Smooth muscle cell (in vitro differentiated cells): ENCODE measurements at regions not wholly inside any gene's neighbourhood (a gene's known extent, or its start where the extent isn't known, plus 50 kb on each side); places are given as distances from the start of the nearest gene placed in this dataset.
A peak's percentile ranks its signal among the peaks of the same experiment; 100 is the strongest.

Experiments used
- DNase-seq: peaks from one replicate; lab custom pipeline; 2025; ENCODE audit not compliant: unreplicated experiment; lab: John Stamatoyannopoulos, UW
- H2AFZ ChIP-seq: fragments of 200-600 bp; sonication (generic); 2 replicates; pipeline ENCODE4 v1.6.0; 2016; ENCODE audit warnings: antibody characterized with exemption, low read depth, mild to moderate bottlenecking
- H3F3A ChIP-seq: fragments of 200-600 bp; sonication (generic); 2 replicates; pipeline ENCODE4 v1.6.0; 2017; ENCODE audit warnings: antibody characterized with exemption, low read depth
- H3K27ac ChIP-seq: fragments of 200-600 bp; sonication (generic); 2 replicates; pipeline ENCODE4 v1.5.1; 2016; ENCODE audit warnings: low read depth, mild to moderate bottlenecking
- H3K27me3 ChIP-seq: fragments of 200-600 bp; sonication (generic); 2 replicates; pipeline ENCODE4 v1.6.1; 2016; ENCODE audit warnings: low read depth, mild to moderate bottlenecking
- H3K36me3 ChIP-seq: fragments of 200-600 bp; sonication (generic); 2 replicates; pipeline ENCODE4 v1.5.1; 2016; ENCODE audit warnings: low read depth
- H3K4me1 ChIP-seq: fragments of 200-600 bp; sonication (generic); 2 replicates; pipeline ENCODE4 v1.5.1; 2016; ENCODE audit warnings: low read depth
- H3K4me2 ChIP-seq: fragments of 200-600 bp; sonication (generic); 2 replicates; pipeline ENCODE4 v1.6.0; 2016; ENCODE audit warnings: mild to moderate bottlenecking
- H3K4me3 ChIP-seq: fragments of 200-600 bp; sonication (generic); 2 replicates; pipeline ENCODE4 v1.5.1; 2016; ENCODE audit warnings: mild to moderate bottlenecking
- H3K79me2 ChIP-seq: fragments of 200-600 bp; sonication (generic); 2 replicates; pipeline ENCODE4 v1.6.0; 2016; ENCODE audit warnings: low read depth, mild to moderate bottlenecking
- H3K9ac ChIP-seq: fragments of 200-600 bp; sonication (generic); 2 replicates; pipeline ENCODE4 v1.6.0; 2016; ENCODE audit warnings: low read depth
- H3K9me3 ChIP-seq: fragments of 200-600 bp; sonication (generic); replicated peaks from 2 replicates; pipeline ENCODE4 v1.5.1; 2016; ENCODE audit warnings: low read depth
- H4K20me1 ChIP-seq: fragments of 200-600 bp; sonication (generic); 2 replicates; pipeline ENCODE4 v1.6.0; 2016; ENCODE audit warnings: low read depth
- WGBS: methylation state at CpG from one replicate; pipeline ENCODE4 v1.1.7; 2016; ENCODE audit warnings: low lambda C conversion rate; 5-methylcytosine and 5-hydroxymethylcytosine counted together
- TF ChIP-seq, protein P1 (sequence below): fragments of 200-600 bp; sonication (generic); IDR thresholded peaks from 2 replicates; pipeline ENCODE4 v1.5.1; 2017; ENCODE audit warnings: borderline replicate concordance, mild to moderate bottlenecking, antibody characterized with exemption; ENCODE audit not compliant: insufficient read depth, poor library complexity, severe bottlenecking

DNA sequence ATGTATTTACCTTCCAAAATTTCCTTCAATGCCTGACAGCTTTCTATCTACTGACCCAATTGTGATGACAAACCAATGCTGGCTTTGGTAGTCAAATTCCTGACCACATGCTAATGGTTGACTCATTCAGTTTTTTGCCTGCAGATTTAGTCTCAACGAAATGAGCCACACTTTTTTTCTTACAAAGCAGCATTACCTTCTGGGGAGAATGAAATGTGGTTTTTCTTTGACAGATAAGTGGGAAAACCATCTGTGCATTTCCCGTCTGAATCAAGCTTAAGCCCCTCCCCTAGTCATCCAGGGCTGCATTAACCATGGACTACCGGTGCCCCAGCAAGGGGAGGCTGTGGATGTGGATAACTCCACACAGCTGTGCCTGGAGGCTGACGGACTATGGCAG, 99.6 kb upstream of the TAF11L2 start:
- 4% methylated on average over 4 of the region's 4 CpGs for WGBS
- peak overlapping the region; percentile 11 for H3K4me2 ChIP-seq
- no peaks in the 10 kb centered on the region for H3K36me3 ChIP-seq

DNA sequence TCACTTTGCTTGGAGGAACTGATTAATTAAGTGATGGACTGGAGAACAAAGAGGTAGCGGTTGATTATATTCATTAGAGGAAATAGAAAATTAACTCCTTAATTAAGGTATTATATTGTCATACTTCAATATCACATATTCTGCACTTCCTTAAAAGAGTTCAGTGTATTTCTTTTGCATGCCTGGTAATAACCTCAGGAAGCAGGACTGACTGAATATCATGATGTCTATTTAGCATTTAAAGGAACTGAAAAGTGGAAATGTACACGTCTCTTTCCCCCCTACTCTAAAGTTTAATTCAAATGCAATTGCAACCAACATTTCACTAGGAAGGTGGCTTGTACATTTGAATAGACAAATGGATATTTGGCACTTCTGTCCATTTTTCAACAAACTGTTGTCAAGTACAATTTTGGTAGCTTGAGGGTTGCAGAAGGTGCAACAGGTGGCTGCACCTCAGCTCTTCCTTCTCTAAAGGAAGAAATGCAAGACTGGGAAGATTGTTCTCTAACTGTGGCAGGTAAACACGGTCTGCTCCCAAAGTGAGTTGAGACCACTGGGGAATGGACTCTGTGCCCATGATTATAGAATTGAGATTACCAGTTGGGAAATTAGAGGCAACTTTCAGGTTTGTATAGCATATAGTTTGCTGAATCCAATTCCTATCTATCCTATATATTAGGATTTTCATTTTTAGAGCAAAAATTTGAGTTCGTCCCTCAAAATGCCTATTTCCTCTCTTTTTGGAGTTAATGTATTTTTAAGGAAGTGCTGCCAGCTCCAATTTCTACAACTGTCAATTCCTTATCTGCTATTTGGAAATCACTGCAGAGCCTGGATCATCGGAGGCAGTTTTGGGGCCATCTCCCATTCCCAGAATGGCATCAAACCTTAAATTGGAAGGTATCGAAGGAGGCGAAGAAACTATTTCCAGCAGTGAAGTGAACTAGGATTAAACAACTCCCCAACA, 98.9 kb upstream of the TAF11L2 start:
- peak overlapping the region; percentile 11 for H3K4me2 ChIP-seq
- 92% methylated on average over 7 of the region's 7 CpGs for WGBS

More for the DNA sequence above, 99.6 kb upstream of the TAF11L2 start:
- H3K9ac ChIP-seq: no peak overlapping the region
- peaks cover 37% of the 10 kb centered on the region for H3K4me1 ChIP-seq
- no peak overlapping the region for H2AFZ ChIP-seq
- H3F3A ChIP-seq: peaks cover 10% of the 10 kb centered on the region
- TF ChIP-seq, protein P1, sequence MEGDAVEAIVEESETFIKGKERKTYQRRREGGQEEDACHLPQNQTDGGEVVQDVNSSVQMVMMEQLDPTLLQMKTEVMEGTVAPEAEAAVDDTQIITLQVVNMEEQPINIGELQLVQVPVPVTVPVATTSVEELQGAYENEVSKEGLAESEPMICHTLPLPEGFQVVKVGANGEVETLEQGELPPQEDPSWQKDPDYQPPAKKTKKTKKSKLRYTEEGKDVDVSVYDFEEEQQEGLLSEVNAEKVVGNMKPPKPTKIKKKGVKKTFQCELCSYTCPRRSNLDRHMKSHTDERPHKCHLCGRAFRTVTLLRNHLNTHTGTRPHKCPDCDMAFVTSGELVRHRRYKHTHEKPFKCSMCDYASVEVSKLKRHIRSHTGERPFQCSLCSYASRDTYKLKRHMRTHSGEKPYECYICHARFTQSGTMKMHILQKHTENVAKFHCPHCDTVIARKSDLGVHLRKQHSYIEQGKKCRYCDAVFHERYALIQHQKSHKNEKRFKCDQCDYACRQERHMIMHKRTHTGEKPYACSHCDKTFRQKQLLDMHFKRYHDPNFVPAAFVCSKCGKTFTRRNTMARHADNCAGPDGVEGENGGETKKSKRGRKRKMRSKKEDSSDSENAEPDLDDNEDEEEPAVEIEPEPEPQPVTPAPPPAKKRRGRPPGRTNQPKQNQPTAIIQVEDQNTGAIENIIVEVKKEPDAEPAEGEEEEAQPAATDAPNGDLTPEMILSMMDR: no peak
- H3K79me2 ChIP-seq: no peaks in the 10 kb centered on the region
- DNase-seq: no peak
- no peaks in the 10 kb centered on the region for H3K9me3 ChIP-seq
- H3K27me3 ChIP-seq: no peaks in the 10 kb centered on the region
- H3K4me3 ChIP-seq: no peak overlapping the region
- H4K20me1 ChIP-seq: no peaks in the 10 kb centered on the region
- peak overlapping the region; percentile 27 for H3K27ac ChIP-seq

DNA sequence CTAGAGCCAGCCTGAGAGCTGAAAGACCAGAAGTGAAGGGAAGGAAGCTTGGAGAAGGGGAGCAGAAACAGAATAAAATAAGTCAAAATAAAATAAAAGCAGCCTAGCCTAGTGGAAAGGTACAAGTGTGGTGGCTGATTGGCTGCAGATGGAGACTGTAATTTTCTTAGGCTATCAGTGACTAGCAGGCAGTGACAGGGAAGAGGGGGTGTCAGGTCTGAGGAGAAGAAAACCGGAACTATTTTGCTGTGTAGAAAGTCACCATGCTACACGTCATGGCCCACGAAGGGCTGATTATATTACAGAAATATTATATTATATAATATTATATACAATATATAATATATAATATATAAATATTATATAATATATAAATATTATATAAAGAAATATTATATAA, 98.1 kb upstream of the TAF11L2 start:
- Histone ChIP-seq H2AFZ (no peak overlapping the region), H3F3A (peaks cover 4% of the 10 kb centered on the region), H3K4me1 (peaks cover 42% of the 10 kb centered on the region), H3K9ac (no peak overlapping the region), H4K20me1 (no peaks in the 10 kb centered on the region), H3K79me2 (no peaks in the 10 kb centered on the region), H3K36me3 (no peaks in the 10 kb centered on the region), H3K9me3 (no peaks in the 10 kb centered on the region), H3K4me2 (no peak overlapping the region), H3K27ac (no peak overlapping the region), H3K27me3 (no peaks in the 10 kb centered on the region), H3K4me3 (no peak overlapping the region)
- TF ChIP-seq, protein P1: no peak
- WGBS: 82% methylated on average over 3 of the region's 3 CpGs
- DNase-seq: no peak

More for the DNA sequence above, 98.9 kb upstream of the TAF11L2 start:
- Histone ChIP-seq H3K9me3 (no peaks in the 10 kb centered on the region), H3K27me3 (no peaks in the 10 kb centered on the region), H4K20me1 (no peaks in the 10 kb centered on the region), H3K36me3 (no peaks in the 10 kb centered on the region), H3K4me1 (peaks cover 42% of the 10 kb centered on the region), H3F3A (peaks cover 10% of the 10 kb centered on the region), H3K9ac (no peak overlapping the region), H3K79me2 (no peaks in the 10 kb centered on the region), H3K4me3 (no peak overlapping the region), H2AFZ (no peak overlapping the region), H3K27ac (no peak overlapping the region)
- TF ChIP-seq, protein P1: no peak
- no peak for DNase-seq
